ENCODE measurements at regions not wholly inside any gene's neighbourhood (a gene's known extent, or its start where the extent isn't known, plus 50 kb on each side); places are given as distances from the start of the nearest gene placed in this dataset.

DNA sequence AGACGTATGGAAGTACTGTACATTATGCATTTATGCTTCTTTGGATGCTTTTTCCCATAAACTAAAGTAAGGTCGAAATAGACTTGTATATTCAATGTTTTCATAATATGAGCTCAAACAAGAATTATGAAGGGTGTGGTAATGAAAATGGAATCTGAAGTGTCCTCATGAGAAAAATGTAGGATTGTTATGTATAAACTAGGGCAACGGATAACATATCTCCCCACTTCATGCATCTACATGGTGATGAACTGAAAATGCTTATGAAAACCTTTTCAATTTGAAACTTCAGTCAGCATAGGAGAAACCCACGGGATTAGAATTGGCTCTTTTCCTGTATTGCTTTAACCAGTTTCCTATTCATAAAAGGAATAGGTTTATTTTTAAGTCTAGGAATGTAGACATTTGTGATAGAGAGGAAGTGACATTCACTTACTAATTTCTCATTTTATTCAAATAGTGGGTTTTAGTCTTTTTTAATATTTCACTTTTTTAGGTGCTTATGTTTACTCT, 608.2 kb upstream of the GCFC2 start:
- DNase-seq (ENCODE audit: low spot score): no peak

DNA sequence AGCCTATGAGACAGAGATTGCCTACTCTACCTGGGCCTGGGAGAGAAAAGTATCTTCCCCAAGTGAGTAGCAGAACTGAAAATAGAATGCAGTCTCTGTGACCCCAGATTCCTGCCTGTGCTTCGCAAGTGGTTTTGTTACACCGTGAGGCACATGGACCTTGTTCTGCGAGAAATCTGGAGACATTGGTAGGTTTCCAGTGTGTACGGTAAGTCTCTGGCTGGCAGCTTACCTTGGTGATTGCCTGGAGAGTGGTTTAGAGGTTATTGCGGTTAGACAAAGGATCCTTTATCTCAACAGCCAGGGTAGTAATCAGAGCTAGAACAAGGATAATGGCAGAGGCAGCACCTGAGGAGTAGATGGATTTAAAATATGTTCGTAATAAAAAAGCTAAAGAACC, 606.0 kb upstream of the GCFC2 start:
- no peak for DNase-seq (ENCODE audit: low spot score)

DNA sequence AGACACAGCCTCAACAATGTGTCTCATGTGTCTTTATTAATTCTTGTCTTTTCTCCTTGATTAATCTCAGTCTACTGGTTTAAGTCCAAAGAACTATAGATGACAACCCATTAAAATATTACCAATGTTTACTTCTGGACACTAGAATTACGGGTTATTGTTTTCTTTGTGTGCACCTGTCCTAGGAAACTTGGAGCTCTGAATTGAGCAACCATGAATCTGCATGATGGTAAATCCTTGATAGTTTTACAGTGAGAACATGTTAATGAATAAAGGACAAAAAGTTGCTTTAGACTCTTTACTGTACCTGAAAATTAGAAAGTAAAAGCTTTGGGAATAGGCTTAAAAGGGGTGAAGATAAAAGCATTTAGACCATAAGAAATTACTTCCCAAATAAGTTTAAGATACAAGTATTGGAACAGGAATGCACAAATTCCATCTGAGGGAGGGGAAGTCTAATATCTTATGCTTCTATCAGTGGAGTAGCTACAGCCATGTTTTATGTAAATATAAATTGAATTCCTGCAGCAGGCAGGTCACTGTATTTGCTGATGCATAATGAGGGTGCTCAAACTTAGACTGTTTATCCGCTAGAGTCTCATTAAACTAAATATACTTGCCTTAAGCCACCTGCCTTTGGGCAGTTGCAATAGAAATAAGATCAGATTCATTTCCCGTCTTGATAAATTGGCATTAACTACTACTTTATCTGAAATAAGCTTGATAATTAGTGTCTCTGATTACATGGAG, 603.7 kb upstream of the GCFC2 start:
- no peak for DNase-seq (ENCODE audit: low spot score)

DNA sequence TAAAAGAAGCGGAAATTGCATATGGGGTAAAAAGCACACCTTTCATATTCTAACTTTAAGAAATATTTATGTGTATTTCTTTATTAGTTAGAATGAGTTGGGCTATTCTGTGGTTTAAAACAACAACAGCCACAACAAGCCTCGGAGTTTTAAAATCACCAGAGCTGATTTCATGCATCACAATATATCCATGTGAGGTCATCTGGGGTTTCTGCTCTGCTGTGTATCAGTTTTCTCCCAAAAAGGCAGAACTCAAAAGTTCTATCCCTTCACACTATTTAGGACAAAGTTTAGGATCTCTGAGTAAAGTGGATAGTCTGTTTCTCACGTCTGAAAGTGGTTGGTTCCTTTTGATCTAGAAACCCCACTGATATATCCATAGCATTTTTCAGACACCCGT, 601.5 kb upstream of the GCFC2 start:
- no peak for DNase-seq (ENCODE audit: low spot score)

DNA sequence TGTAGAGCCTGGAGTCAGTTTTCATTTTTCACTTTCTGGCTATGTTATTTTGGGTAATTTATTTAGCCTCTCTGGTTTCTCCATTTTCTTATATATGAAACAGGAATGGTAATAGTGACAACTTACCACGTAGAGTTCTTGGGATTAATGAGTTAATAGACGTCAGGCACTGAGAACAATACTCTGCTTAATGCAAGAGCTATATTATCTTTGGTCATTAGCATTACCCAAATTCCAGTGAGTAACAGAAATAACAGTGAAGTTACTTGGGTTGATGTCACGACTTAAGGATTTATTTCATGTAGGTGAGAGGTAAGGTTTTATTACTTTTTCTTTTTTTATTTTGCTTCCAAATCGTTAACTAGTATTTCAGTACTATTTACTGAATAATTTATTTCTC, 601.0 kb upstream of the GCFC2 start:
- DNase-seq (ENCODE audit: low spot score): no peak

DNA sequence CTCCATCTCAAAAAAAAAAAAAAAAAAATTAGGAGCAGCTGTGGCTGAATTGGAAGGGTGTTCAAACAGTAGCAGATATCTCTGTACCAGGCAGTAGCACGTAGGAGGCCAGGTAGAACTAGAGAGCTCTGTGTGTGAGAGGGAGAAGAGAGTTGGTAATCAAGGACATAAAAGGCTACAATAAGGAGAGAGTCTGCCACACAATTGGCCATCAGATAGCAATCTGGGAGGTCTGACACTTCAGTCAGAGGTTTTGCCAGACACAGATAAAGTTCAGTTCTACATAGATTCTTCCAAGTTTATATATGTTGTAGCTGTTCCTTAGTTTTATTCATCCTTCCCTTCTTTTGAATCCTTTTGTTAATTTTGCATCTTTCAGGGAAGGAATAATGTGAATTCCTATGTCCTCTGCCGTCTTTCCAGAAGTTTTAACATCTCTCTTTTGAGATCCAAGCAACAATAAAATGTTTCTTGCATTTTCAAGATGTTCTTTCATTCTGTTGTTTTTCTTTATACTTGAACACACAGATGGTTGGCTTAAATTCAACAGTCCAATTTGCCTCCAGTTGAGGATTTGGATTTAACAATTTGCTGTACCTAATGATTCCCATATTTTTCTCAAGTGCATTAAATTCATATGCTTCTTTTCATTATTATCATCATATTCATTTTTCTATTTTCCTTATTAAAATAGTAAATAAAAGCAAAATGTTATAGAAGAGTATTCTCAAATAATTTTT, 600.3 kb upstream of the GCFC2 start:
- no peak for DNase-seq (ENCODE audit: low spot score)

DNA sequence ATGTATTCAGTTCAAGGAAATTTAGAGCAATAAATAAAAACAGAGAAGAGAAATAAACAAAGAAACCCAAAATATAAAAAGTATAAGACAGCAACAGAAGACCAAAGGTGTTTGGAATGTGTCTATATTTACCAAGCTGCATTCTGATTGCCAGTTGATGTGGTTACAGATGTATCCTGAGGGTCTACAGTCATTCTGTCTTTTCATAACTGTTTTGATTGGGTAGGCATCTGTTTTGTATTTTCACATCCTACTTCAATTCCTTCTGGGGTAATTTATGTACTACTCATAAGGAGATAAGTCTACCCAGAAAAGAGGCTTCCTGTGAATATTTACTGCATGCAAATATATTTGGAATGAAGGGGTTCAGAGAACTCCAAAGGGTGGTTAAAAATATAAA, 596.8 kb upstream of the GCFC2 start:
- DNase-seq (ENCODE audit: low spot score): no peak

DNA sequence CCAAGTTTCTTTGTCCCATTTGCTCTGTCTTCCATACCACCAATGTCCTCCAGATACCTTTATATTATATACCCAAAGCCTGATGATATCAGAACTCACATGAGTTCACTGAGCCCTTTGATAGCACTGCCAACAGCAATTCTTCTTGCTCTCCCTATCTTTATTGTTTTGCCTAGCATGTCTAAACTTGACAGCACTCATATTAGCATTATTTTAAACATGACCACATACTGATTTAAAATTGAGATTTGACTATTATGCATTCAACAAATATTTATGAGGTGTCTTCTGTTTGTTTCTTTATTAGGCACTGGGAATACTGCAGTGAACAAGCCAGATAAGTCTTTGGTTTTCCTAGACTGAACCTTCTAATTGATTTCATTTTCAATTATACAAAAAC, 587.3 kb upstream of the GCFC2 start:
- no peak for DNase-seq (ENCODE audit: low spot score)

DNA sequence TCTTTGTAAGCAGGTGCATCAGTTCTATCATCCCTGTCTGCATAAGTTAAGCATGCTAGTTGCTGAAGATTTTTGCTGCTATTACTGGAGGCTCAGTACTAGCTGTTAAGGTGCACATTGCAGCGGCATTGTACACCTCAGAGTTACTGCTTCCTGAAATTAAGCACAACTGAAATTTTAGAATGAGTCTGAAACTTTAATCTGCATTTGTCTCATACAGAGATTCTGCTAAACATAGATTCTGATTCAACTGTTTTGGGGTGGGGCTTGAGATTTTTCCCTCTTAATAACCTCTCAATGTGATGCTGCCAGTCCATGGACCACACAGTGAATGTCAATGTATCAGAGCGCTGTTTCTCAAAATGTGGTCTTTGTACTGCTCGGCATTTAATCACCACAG, 585.7 kb upstream of the GCFC2 start:
- DNase-seq (ENCODE audit: low spot score): no peak

DNA sequence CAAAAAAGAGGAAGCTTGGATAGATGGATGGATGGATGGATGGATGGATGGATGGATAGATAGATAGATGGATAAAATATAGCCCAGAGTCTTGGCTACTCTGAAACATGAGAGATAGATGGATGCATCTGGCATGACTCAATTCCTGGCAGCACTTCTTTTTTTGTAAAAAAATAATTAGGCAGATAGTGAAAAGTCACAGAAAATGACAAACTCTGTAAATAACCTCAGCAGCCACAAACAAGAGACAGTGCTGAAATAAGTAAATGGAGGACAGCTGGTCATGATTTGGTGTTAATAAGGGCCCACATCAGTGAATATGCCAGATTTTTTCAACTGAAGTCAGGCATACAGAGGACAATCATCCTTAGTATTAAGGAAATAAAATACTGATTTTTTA, 585.0 kb upstream of the GCFC2 start:
- DNase-seq (ENCODE audit: low spot score): peak; percentile 4

DNA sequence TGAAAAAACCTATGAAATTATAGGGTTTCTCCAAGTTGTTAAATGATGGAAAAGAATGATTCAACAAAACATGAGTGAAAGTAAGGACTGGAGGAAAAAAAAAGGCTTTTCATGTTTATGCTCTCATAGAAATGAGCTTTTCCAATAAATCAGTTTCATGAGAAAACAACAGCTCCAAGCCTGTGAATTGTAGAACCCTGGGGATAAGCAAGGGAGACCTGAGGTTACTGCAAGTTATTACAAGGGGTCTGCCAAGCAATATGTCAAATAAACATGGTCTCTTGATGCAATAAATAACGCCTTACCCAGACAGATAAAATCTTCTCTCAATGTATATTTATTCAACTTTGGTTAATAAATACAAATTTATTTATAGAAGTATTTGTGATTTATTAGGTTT, 577.9 kb upstream of the GCFC2 start:
- no peak for DNase-seq (ENCODE audit: low spot score)

DNA sequence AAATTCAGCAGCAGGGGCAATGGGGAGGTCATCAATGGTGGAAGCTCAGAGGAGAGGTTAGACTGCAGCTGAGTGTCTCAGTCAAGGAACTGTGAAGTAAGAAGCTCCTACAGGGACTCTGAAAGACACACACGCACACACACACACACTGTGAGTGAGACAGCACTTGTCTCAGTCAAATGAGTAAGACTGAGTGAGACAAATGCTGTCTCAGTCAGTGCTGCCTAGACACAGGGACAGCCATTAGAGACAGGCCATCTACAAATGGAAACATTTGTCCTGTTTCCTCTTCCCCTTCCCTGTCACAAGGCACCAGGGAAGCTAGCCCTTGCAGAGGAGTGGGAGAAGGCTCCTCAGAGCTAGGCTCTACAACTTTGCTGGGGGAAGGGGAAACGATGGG, 577.4 kb upstream of the GCFC2 start:
- DNase-seq (ENCODE audit: low spot score): no peak

DNA sequence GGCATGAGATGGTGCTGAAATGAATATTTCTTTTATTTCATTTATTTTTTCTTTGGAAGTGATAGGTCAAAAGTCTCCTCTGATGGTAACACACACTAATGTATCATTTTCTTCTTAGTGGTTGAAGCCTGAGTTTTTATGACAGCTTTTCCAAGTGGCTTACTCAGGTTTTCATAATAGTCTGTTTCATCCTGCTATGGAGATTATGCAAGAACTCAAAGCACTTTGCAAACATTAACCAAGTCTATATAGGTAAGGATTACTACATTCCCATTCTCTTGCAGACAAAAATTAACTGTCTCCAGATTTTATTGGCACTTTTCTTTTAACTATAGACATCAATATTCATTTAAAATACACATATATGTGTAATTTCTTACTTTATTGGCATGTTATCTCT, 572.6 kb upstream of the GCFC2 start:
- DNase-seq (ENCODE audit: low spot score): no peak

DNA sequence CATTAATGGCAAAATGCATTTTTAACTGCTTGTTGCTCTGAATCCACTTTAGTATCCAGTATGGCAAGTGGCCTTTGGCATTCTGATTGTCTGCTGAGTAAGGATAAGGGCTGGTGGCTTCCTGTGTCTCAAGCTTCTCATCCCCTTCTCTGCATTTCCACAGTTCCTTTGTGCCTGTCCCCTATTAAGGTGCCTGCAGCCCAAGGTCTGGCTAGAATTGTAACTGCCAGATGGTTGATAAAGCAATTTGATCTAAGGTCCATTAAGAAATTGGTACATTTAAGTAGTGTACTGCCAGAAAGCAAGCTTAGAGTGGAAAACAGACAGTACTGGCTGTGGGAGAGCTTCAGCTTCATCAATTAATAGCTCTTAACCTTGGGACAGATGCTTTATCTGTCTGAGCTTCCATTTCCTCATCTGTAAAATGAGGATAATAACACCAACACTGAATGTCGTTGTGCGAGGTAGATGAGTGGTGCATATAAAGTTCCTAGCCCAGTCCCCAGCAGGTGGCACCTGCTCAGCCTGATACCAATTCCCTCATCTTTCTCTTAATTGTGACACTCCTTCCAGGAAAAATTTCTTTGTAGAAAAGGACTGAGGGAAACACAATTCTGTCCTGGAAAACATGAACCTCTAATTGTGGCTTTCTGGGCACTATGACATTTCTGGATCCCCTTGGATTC, 570.6 kb upstream of the GCFC2 start:
- DNase-seq (ENCODE audit: low spot score): no peak

DNA sequence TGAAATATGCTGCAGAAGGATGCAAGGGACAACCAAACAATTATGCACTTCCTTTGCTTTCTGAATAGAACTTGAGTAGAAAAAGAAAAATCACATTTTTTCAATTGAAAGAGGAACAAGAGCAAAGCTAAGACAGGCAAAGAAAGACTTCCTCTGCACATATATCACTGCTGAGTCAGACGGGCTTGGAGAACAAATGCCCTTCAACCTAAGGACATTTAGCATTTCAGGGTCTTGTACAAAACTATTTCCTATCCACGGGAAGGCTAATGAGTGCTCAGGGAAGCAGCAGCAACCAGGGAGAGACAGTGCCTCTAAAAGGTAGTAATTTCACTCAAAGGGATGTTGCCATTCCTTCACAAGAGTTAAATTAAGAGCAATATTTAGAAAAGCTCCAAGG, 570.0 kb upstream of the GCFC2 start:
- DNase-seq (ENCODE audit: low spot score): no peak

DNA sequence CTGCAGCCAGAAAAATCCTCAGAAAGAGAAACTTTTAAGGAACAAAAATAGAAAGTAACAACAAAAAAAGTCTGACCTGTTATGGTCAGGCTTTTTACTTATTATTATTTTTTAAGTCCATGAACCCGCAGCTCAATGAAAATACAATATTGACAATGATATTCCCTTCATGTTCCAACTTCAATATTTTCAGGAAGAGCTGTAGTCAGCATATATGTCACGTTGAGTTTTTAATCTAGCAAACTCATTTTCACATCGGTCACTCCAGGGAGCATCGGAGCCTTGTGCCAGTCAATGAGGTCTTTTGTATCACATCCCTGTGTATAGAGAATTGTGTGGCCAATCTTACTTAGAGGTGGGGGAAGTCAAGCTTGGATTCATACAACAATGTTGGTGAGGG, 568.4 kb upstream of the GCFC2 start:
- no peak for DNase-seq (ENCODE audit: low spot score)

DNA sequence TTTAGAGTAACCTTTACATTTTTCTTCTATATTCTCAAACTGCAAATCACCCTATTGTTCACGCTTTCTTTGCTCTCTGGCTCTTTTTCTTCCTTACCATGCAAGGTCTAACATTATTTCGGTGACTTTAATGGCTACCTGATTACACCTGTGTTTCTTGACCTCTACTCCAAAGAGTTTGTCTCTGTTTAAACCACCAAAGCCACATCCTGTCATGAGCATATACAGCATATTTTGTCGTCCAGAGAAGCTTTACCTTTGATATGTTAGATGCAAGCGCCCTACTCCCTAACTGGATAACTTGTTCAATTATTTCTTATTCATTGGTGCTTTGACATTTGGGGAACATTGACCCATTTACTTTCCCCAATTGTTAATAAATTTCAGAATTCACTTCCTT, 565.1 kb upstream of the GCFC2 start:
- no peak for DNase-seq (ENCODE audit: low spot score)

DNA sequence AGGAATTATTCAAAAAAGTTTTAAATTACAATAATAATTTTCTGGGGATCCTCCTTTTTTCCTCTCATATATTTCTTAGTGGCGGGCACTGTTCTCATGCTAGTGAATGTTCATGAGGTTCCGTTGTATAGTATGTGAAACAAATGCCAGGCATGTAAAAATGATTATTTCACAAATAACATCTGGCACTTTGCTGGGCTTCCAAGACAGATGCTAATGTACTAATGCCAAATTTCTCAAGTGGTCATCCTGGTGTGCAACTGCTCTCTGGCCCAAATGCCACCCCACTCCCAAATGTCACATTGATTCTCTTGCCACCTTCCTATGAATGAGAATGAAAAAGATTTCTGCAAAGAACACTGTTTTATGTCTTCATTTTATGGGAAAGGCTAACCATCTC, 564.0 kb upstream of the GCFC2 start:
- no peak for DNase-seq (ENCODE audit: low spot score)

DNA sequence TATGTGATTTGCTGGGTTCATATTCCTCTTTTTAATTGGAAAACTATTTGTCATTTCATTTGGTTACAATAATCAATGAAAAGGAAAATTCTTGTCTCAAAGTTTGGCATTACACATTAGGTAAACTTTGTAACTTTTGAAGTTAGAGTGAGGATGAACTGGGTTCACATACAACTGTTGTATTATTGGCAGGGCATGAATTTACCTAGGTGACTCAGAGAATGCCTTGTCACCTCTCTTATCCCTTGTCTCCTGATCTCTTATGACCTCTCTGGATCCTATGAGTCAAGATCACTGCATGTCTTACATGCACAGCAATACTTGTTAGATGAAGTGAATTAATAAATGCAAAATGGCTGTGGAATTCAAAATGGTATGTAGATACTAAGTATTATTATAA, 563.4 kb upstream of the GCFC2 start:
- no peak for DNase-seq (ENCODE audit: low spot score)

DNA sequence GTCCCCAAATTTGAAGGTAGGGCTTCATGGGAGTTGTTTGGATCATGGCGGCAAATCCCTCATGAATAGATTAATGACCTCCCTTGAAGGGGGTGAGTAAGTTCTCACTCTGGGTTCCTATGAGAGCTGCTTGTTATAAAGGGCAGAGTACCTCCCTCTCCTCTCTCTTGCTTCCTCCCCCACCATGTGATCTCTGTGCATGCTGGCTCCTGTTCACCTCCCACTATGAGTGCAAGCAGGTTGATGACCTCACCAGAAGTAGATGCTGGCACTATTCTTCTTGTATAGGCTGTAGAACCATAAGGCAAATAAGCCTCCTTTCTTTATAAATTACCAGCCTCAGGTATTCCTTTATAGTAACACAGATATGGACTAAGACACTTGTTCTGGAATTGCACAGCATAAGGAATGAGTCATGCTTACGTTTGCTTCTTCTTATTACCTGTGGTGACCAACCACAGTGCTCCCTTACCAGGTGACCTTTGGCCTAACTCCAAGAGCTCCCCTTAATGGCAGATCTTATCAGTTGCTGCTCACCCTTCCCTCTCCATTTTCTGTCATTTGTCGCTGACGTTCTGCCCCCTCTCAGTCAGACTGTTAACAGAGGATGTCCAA, 559.5 kb upstream of the GCFC2 start:
- DNase-seq (ENCODE audit: low spot score): no peak

DNA sequence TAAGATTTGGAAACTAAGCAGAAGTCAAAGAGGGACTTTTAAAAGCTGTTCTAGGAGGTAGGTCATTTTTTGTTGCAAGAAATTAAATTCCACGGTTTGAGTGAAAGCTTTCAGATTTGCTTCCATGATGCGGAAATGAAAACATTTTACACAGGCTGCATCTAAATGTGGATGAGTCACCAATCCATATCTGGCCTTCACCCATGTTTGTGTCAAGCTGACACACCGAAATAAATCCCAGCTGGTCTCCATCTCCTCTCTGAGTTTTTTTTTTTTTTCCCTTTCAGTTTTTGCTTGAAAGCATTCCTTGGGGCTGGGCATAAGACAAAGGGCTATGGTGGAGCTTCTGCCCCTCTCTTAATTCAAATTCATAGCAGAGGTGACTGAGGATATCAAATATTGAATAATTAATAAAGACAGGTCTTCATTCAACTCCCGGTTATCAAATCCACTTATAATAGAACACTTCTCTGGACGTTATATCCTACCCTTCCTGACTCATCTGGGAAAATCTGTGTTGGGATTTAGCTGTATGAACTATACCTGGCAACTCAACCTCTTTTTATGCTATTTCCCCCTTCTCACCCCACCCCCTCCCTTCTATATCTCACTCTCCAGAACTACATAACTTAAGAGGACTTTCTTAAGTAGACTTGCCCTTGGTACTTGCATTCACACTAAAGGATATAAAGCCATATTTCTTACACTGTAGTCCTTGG, 558.3 kb upstream of the GCFC2 start:
- peak; percentile 57 for DNase-seq (ENCODE audit: low spot score)

DNA sequence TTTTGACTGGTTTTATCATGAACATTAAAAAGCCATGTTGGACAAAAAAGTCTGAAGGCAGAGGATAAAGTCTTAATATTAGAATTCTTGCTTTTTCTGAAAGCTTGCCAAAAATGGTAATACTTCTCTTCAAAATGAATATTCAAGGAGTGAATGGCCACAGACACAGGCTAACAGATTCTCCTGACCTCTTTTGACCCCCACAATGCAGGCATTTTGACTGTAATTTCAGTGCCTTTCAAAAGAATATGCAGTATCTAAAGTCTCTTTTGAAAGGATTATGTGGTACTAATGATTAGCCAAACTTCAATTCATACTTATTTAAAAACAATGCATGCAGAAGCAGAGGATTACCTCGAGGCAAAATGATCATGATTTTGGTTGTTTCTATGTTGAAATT, 557.8 kb upstream of the GCFC2 start:
- no peak for DNase-seq (ENCODE audit: low spot score)
